VCaP (cell line): ENCODE measurements at regions not wholly inside any gene's neighbourhood (a gene's known extent, or its start where the extent isn't known, plus 50 kb on each side); places are given as distances from the start of the nearest gene placed in this dataset.

Experiments
- H3K27ac ChIP-seq: fragments of 450-650 bp; 2 replicates; pipeline ENCODE4 v1.5.1; 2017
- TF ChIP-seq, protein P1 (sequence below): fragments of 450-650 bp; conservative IDR thresholded peaks from 2 replicates; pipeline ENCODE4 v1.5.1; 2017; ENCODE audit warnings: mild to moderate bottlenecking, moderate library complexity

DNA sequence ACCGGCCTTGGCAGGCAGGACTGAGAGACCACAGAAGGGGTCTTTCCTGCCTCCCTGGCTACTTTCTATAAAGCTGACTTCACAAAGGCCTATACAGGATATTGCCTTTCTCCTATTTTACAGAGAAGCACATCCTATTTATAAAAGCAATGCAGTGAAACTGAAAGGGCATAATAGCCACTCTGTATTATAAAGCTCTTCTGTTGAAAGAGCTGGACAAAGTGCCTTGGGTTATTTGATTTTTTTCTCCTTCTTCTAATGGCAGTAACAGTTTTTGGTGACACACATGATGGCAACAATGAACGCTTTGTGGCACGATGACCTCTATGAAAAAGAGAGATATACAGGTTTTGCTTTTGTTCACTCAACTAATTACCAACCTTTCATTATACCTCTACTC, 281.1 kb downstream of the ZNF516 start:
- TF ChIP-seq, protein P1, sequence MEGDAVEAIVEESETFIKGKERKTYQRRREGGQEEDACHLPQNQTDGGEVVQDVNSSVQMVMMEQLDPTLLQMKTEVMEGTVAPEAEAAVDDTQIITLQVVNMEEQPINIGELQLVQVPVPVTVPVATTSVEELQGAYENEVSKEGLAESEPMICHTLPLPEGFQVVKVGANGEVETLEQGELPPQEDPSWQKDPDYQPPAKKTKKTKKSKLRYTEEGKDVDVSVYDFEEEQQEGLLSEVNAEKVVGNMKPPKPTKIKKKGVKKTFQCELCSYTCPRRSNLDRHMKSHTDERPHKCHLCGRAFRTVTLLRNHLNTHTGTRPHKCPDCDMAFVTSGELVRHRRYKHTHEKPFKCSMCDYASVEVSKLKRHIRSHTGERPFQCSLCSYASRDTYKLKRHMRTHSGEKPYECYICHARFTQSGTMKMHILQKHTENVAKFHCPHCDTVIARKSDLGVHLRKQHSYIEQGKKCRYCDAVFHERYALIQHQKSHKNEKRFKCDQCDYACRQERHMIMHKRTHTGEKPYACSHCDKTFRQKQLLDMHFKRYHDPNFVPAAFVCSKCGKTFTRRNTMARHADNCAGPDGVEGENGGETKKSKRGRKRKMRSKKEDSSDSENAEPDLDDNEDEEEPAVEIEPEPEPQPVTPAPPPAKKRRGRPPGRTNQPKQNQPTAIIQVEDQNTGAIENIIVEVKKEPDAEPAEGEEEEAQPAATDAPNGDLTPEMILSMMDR = no peak
- H3K27ac ChIP-seq = no peak overlapping the region

DNA sequence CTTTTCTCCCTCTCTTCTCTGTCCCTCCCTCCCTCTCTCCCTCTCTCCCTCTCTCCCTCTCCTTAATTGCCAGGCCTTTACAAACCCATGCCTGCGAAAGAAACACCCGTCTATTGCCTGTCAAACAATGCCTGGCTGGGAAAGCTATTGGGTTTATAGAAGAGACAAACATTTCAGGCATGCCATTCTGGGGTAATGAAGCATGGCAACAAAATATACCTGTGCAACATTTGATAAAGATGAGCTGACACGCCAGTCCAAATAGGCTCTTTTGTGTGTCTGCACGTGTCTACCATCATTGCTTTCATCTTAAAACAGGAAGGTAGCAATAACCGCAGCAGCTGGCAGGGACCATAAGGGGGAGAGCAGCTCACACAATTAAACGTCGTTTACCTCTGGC, 282.1 kb downstream of the ZNF516 start:
- TF ChIP-seq, protein P1 = no peak
- no peak overlapping the region for H3K27ac ChIP-seq

DNA sequence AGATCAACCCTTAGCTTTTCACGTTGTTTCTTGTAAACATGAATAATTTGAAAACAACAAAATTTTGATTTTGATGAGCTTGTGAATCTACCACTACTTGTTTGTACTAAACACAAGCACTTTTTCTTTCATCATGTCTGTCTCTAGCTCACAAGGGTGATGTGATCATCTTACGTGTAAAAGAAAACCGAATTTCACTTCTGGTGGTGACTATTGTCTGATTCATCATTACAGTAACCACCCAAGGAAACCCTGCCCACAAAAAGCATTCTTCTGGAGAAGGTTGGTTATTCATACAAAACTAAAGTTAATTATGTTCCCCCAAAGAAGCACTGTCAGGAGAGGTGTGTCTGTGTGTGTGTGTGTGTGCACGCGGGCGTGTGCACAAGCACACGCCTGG, 285.4 kb downstream of the ZNF516 start:
- TF ChIP-seq, protein P1 = no peak

DNA sequence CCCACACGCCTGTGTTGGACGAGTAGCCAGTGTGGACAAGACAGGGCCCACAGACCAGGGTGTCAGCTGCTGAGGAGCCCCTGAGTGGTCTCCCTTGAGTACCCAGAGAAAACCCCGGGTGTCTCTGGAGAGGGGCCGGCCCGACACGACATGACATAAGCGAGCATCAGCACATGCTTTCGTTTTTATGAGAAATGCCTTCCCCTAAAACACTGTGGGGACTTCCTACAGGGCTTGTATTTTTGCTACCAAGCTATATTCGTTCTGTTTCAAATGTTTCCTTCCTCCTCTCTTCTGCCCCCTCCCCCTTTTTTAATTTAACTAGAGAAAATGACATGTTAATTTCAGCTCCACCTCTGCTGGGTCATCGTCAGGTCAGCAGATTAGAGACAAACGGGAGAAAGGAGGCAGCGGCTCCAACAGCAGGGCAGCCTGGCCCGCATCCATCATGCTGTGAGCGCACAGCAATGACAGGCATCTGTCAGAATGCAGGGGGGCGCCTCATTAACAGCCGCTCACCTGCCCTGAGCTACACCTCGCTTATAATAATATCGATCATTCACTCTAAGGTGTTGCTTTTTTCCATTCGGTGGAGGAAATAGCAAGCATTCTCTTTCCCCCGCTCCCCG, 286.2 kb downstream of the ZNF516 start:
- no peak overlapping the region for H3K27ac ChIP-seq
- TF ChIP-seq, protein P1 = no peak

More for the DNA sequence above, 285.4 kb downstream of the ZNF516 start:
- H3K27ac ChIP-seq = no peak overlapping the region

DNA sequence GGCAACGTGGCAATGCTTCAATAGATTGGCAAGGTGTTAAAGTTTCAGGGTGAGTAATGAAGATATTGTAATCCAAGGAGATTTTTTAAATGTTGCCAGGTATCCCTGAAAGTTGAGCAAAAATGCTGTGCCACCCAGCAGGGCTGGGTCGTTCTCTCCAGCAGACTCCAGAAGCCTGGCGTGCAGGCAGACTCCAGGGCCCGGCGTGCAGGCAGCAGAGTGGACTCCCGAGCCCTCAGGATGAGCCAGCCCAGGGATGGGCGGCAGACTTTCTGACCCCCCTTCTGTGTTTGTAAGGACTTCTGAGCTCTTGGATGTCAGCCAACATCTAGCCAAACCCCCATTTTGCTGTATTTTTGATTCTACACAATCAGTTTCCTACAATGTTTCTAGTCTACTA, 289.1 kb downstream of the ZNF516 start:
- TF ChIP-seq, protein P1 = no peak

DNA sequence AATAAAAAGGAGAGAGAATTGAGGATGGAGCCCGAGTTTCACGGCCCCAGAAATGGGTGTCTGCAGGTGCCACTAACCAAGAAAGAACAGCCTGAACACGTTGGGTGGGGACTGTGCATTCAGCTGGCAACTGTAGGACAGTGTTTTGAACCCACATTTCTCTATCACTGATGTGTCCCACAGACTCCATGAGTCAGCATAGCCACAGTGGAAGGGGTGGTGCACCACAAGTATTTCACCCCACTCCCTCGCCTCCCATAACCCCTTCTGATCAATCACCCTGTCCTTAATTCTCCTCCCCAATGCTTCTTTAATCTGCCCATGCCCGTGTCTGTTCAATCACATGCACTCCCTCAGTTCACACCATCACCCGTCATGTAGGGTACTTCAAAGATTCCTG, 291.5 kb downstream of the ZNF516 start:
- TF ChIP-seq, protein P1 = no peak
- H3K27ac ChIP-seq = no peak overlapping the region

More for the DNA sequence above, 289.1 kb downstream of the ZNF516 start:
- H3K27ac ChIP-seq = no peak overlapping the region

DNA sequence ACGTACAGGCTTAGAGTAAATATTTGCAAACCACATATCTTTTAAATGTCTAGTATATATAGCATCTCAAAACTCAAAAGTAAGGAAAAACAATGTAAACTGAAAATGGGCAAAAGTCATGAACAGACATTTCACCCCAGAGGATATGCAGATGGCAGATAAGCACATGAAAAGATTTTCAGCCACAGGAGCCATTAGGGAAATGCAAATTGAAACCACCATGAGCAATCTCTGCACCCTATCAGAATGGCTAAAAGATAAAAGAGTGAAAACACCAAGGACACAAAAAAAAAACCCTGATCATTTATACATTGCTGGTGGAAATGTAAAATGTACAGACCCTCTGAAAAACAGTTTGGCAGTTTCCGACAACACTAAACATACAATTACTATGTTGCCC, 292.7 kb downstream of the ZNF516 start:
- TF ChIP-seq, protein P1 = no peak
- H3K27ac ChIP-seq = no peak overlapping the region
